Right atrium auricular region (tissue), 2 donors: ENCODE measurements at regions not wholly inside any gene's neighbourhood (a gene's known extent, or its start where the extent isn't known, plus 50 kb on each side); places are given as distances from the start of the nearest gene placed in this dataset.

ENCODE experiments used
- DNase-seq: peaks from one replicate; pipeline ENCODE4 v3.0.0-alpha.2; 2019; ENCODE audit warnings: low spot score
- H3K27ac ChIP-seq, 2 donors: fragments of 200-600 bp; sonication (generic); 1 replicate in 1 of 2; 2 replicates in 1 of 2; pipeline ENCODE4 v1.5.1; 2016 to 2019
- H3K27me3 ChIP-seq, 2 donors: fragments of 200-600 bp; sonication (generic); one replicate each; pipeline versions ENCODE4 v1.5.1 to v1.6.0; 2017 to 2019
- H3K36me3 ChIP-seq: fragments of 200-600 bp; sonication (generic); one replicate; pipeline ENCODE4 v1.5.1; 2016
- H3K4me1 ChIP-seq, 2 donors: fragments of 200-600 bp; sonication (generic); one replicate each; pipeline versions ENCODE4 v1.5.1 to v1.6.0; 2017 to 2019
- H3K4me3 ChIP-seq, 2 donors: fragments of 200-600 bp; sonication (generic); 1 replicate in 1 of 2; 2 replicates in 1 of 2; pipeline ENCODE4 v1.5.1; 2017 to 2019; ENCODE audit warnings: mild to moderate bottlenecking in 1 of 2, moderate library complexity in 1 of 2
- H3K9me3 ChIP-seq, 2 donors: fragments of 200-600 bp; sonication (generic); one replicate each; pipeline ENCODE4 v1.5.1; 2019
- TF ChIP-seq, protein P1 (sequence below), 2 donors: fragments of 200-600 bp; sonication (generic); IDR thresholded peaks; one replicate each; pipeline ENCODE4 v1.5.1; 2019; ENCODE audit warnings: antibody characterized with exemption in 2 of 2

DNA sequence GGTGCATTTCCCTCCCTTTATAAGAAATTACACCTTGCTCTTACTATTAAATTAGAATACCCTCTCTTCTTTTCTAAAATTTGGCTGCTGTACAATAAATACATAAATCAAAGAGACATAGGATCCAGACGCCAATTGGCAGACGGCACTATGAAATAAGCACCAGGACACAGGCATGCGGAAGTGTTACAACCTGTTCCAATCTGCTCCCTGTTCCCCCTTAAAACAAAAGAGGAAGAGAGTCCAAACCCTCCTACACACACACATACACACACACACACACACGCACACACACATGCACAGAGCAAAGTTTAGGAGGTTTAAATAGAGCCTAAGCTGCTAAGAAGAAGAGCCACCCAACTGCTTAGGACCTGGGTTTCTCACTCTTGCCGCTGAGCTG lies 75.6 kb upstream of the ZNF507 start:
- TF ChIP-seq, protein P1, sequence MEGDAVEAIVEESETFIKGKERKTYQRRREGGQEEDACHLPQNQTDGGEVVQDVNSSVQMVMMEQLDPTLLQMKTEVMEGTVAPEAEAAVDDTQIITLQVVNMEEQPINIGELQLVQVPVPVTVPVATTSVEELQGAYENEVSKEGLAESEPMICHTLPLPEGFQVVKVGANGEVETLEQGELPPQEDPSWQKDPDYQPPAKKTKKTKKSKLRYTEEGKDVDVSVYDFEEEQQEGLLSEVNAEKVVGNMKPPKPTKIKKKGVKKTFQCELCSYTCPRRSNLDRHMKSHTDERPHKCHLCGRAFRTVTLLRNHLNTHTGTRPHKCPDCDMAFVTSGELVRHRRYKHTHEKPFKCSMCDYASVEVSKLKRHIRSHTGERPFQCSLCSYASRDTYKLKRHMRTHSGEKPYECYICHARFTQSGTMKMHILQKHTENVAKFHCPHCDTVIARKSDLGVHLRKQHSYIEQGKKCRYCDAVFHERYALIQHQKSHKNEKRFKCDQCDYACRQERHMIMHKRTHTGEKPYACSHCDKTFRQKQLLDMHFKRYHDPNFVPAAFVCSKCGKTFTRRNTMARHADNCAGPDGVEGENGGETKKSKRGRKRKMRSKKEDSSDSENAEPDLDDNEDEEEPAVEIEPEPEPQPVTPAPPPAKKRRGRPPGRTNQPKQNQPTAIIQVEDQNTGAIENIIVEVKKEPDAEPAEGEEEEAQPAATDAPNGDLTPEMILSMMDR (IDR thresholded peaks at IDR 0.05) = no peak
- H3K27me3 ChIP-seq = no peaks in the 10 kb centered on the region
- H3K36me3 ChIP-seq = no peaks in the 10 kb centered on the region
- peaks cover 0 to 8% of the 10 kb centered on the region in 2 donors for H3K9me3 ChIP-seq
- H3K4me1 ChIP-seq = no peaks in the 10 kb centered on the region
- H3K27ac ChIP-seq = no peak overlapping the region
- no peak overlapping the region for H3K4me3 ChIP-seq
- no peak for DNase-seq

DNA sequence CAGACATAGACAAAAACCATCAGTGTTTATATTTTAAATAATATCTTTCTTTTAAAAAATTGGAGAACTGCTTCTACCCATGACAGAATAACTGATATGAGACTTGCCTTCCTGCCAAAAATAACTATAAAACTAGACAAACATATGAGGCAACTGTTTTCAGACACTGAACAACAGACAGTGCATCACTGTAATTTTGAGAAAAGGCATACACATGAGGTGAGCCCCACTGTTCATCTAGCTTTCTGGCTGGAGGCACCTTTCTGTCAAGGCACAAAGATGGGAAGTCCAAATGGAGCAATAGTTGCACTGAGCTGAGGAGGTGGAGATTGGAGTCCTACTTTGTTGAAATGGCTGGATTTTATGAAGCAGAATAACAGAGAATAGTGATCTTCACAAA lies 71.9 kb upstream of the ZNF507 start:
- H3K4me1 ChIP-seq = no peaks in the 10 kb centered on the region
- peaks cover 0 to 8% of the 10 kb centered on the region in 2 donors for H3K9me3 ChIP-seq
- TF ChIP-seq, protein P1 (IDR thresholded peaks at IDR 0.05) = no peak
- DNase-seq = no peak
- H3K27me3 ChIP-seq = no peaks in the 10 kb centered on the region
- no peaks in the 10 kb centered on the region for H3K36me3 ChIP-seq
- no peak overlapping the region for H3K27ac ChIP-seq
- H3K4me3 ChIP-seq = no peak overlapping the region

DNA sequence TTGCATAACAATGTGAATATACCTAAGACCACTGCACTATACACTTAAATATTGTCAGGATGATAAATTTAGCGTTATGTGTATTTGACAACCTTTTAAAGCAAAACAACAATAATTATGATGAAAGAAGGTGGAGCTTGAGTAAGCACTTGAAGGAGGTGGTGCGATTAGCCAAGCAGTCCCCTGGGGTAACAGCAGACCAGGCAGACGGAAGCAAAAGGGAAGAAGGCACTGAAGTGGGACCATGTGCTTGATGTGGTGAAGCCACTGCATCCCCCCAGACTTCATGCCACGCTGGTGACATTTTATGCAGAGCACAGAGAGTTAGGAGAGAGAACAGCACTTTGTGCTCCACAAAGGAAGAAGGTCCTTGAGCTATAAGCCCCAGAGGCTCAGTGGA lies 58.3 kb upstream of the ZNF507 start:
- H3K36me3 ChIP-seq = no peaks in the 10 kb centered on the region
- DNase-seq = no peak

DNA sequence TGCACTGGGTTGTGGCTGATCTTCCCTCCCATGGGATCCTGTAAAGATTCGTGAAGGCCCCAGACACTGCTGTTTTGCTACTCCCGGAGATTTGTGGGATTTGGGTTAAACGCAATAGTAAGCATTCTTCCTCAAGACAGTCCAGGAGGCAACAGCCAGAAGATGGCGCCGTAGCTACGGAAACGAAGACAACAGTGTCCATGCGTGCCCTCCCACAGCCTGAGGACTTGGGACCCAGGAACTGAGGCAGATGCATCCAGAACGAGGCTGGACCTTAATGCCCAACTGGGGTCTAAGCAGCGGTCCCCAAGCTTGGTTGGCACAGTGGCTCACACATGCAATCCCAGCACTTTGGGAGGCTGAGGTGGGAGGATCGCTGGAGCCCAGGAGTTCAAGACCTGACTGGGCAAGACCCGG lies 57.6 kb upstream of the ZNF507 start:
- Histone ChIP-seq H3K9me3 (no peaks in the 10 kb centered on the region), H3K27me3 (no peaks in the 10 kb centered on the region), H3K4me1 (no peaks in the 10 kb centered on the region), H3K27ac (peak overlapping the region in 1 of 2 donors; percentile 16), H3K36me3 (no peaks in the 10 kb centered on the region), H3K4me3 (no peak overlapping the region)
- peak; percentile 73 for DNase-seq
- TF ChIP-seq, protein P1 (IDR thresholded peaks at IDR 0.05) = peak in 1 of 2 donors; percentile 59

More for the DNA sequence above, 58.3 kb upstream of the ZNF507 start:
- Histone ChIP-seq H3K4me1 (no peaks in the 10 kb centered on the region), H3K27ac (no peak overlapping the region), H3K27me3 (no peaks in the 10 kb centered on the region), H3K4me3 (no peak overlapping the region), H3K9me3 (no peaks in the 10 kb centered on the region)
- TF ChIP-seq, protein P1 (IDR thresholded peaks at IDR 0.05) = no peak

DNA sequence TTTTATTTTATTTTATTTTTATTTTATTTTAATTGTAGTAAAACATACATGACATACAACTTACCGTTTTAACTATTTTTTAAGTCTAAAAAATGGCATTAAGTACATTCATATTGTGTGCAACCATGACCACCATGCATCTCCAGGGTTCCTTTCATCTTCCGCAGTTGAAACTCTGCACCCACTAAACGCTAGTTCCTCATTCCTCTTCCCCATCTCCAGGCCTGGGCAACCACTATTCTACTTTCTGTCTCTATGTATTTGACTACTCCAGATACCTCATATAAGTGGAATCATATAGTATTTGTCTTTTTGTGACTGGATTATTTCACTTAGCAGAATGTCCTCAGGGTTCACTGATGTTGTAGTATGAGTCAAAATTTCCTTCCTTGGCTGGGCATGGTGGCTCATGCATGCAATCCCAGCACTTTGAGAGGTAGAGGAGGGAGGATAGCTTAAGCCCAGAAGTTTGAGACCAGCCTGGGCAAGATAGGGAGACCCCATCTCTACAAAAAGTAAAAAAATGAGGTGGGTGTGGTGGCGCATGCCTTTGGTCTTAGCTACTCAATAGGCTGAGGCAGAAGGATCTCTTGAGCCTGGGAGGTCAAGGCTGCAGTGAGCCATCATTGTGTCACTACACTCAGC lies 55.7 kb upstream of the ZNF507 start:
- DNase-seq = no peak
- H3K36me3 ChIP-seq = no peaks in the 10 kb centered on the region
- H3K4me3 ChIP-seq = no peak overlapping the region
- H3K27ac ChIP-seq = no peak overlapping the region
- H3K9me3 ChIP-seq = no peaks in the 10 kb centered on the region
- H3K4me1 ChIP-seq = no peaks in the 10 kb centered on the region
- TF ChIP-seq, protein P1 (IDR thresholded peaks at IDR 0.05) = no peak
- H3K27me3 ChIP-seq = no peaks in the 10 kb centered on the region

DNA sequence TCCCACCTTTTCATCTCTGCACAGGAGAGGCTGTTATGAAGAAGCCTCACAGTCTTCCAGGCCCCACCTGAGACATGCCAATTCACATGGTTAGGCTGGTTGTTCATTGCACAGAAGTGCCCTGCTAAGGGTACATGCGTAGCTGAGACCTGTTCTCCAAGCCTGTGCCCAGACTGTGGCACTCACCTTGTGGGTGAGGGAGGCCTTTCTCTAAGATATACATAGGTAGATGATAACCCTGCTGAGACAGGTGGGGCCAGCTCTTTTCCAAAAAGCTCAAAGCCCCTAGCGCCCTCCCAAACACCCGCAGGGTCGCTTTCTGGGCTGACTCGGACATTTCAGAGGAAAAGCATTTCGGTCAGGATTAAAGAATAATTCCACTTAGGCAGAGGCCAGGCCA lies 53.5 kb upstream of the ZNF507 start:
- H3K4me1 ChIP-seq = no peaks in the 10 kb centered on the region
- no peaks in the 10 kb centered on the region for H3K36me3 ChIP-seq
- TF ChIP-seq, protein P1 (IDR thresholded peaks at IDR 0.05) = no peak
- no peaks in the 10 kb centered on the region for H3K9me3 ChIP-seq
- H3K27ac ChIP-seq = no peak overlapping the region
- no peak overlapping the region for H3K4me3 ChIP-seq
- DNase-seq = no peak
- no peaks in the 10 kb centered on the region for H3K27me3 ChIP-seq
